ENCODE measurements at regions not wholly inside any gene's neighbourhood (a gene's known extent, or its start where the extent isn't known, plus 50 kb on each side); places are given as distances from the start of the nearest gene placed in this dataset.

GRCh38 chr2:133787651-133788050 lies 219.4 kb upstream of the NCKAP5 start:
- Histone ChIP-seq H3K36me3 (ENCODE audit: control insufficient read depth, insufficient read depth, low read length) (no peaks in the 10 kb centered on the region), H3K27me3 (ENCODE audit: control insufficient read depth, insufficient read depth, low read length, poor library complexity, severe bottlenecking) (peaks cover 17% of the 10 kb centered on the region), H3K9ac (ENCODE audit: extremely low read depth, low read length, poor library complexity, severe bottlenecking) (no peak overlapping the region), H3K9me3 (ENCODE audit: control insufficient read depth, low read length) (peaks cover 13% of the 10 kb centered on the region), H3K27ac (ENCODE audit: low read depth, low read length) (no peak overlapping the region), H3K4me3 (ENCODE audit: low read length) (no peak overlapping the region), H3K4me1 (ENCODE audit: control insufficient read depth, insufficient read depth, low read length) (peaks cover 5% of the 10 kb centered on the region)
- no peak for DNase-seq
- no peaks in the 10 kb centered on the region for H3K36me3 Mint-ChIP-seq (ENCODE audit: low read depth)
- peaks cover 23% of the 10 kb centered on the region for H3K9me3 Mint-ChIP-seq
- 80 to 97% methylated on average over 2 to 3 of the region's 3 CpGs for WGBS, 2 experiments (ENCODE audit: insufficient coverage in 1 of 2, insufficient read length in 1 of 2)
- H3K4me3 Mint-ChIP-seq, result no peak overlapping the region
- peaks cover 18% of the 10 kb centered on the region for H3K27me3 Mint-ChIP-seq (ENCODE audit: insufficient read depth)
- H3K27ac Mint-ChIP-seq, result no peak overlapping the region
- H3K4me1 Mint-ChIP-seq, result peaks cover 17% of the 10 kb centered on the region
- TF ChIP-seq CTCF (conservative IDR thresholded peaks at IDR 0.05), result no peak

GRCh38 chr2:133788386-133788785 lies 220.1 kb upstream of the NCKAP5 start:
- Histone ChIP-seq H3K27ac (ENCODE audit: low read depth, low read length) (no peak overlapping the region), H3K36me3 (ENCODE audit: control insufficient read depth, insufficient read depth, low read length) (no peaks in the 10 kb centered on the region), H3K27me3 (ENCODE audit: control insufficient read depth, insufficient read depth, low read length, poor library complexity, severe bottlenecking) (peaks cover 17% of the 10 kb centered on the region), H3K4me3 (ENCODE audit: low read length) (no peak overlapping the region), H3K4me1 (ENCODE audit: control insufficient read depth, insufficient read depth, low read length) (peaks cover 5% of the 10 kb centered on the region), H3K9ac (ENCODE audit: extremely low read depth, low read length, poor library complexity, severe bottlenecking) (no peak overlapping the region), H3K9me3 (ENCODE audit: control insufficient read depth, low read length) (peaks cover 15% of the 10 kb centered on the region)
- peaks cover 12% of the 10 kb centered on the region for H3K27me3 Mint-ChIP-seq (ENCODE audit: insufficient read depth)
- no peak for TF ChIP-seq CTCF (conservative IDR thresholded peaks at IDR 0.05)
- H3K9me3 Mint-ChIP-seq, result peaks cover 25% of the 10 kb centered on the region
- no peak for DNase-seq
- no peak overlapping the region for H3K27ac Mint-ChIP-seq
- 70% methylated on average over 1 of the region's 1 CpG; no CpG with 5 or more reads in 1 of the 2 experiments for WGBS, 2 experiments (ENCODE audit: insufficient coverage in 1 of 2, insufficient read length in 1 of 2)
- H3K36me3 Mint-ChIP-seq (ENCODE audit: low read depth), result no peaks in the 10 kb centered on the region
- peaks cover 17% of the 10 kb centered on the region for H3K4me1 Mint-ChIP-seq
- H3K4me3 Mint-ChIP-seq, result no peak overlapping the region

- no peak overlapping the region for H3K27ac Mint-ChIP-seq
These were observed 221.5 kb upstream of the NCKAP5 start for GRCh38 chr2:133789743-133790142.

More at GRCh38 chr2:133789743-133790142, 221.5 kb upstream of the NCKAP5 start:
- H3K9me3 ChIP-seq (ENCODE audit: control insufficient read depth, low read length), result peaks cover 28% of the 10 kb centered on the region
- Mint-ChIP-seq H3K9me3 (peaks cover 33% of the 10 kb centered on the region), H3K27me3 (ENCODE audit: insufficient read depth) (peaks cover 9% of the 10 kb centered on the region), H3K4me1 (peaks cover 17% of the 10 kb centered on the region), H3K36me3 (ENCODE audit: low read depth) (no peaks in the 10 kb centered on the region), H3K4me3 (no peak overlapping the region)
- H3K36me3 ChIP-seq (ENCODE audit: control insufficient read depth, insufficient read depth, low read length), result no peaks in the 10 kb centered on the region
- H3K9ac ChIP-seq (ENCODE audit: extremely low read depth, low read length, poor library complexity, severe bottlenecking), result no peak overlapping the region
- TF ChIP-seq CTCF (conservative IDR thresholded peaks at IDR 0.05), result no peak
- H3K4me1 ChIP-seq (ENCODE audit: control insufficient read depth, insufficient read depth, low read length), result peaks cover 5% of the 10 kb centered on the region
- DNase-seq, result peak; percentile 68
- WGBS, 2 experiments (ENCODE audit: insufficient coverage in 1 of 2, insufficient read length in 1 of 2), result 67 to 84% methylated on average over 3 to 4 of the region's 4 CpGs
- no peak overlapping the region for H3K4me3 ChIP-seq (ENCODE audit: low read length)
- no peak overlapping the region for H3K27ac ChIP-seq (ENCODE audit: low read depth, low read length)
- H3K27me3 ChIP-seq (ENCODE audit: control insufficient read depth, insufficient read depth, low read length, poor library complexity, severe bottlenecking), result peaks cover 17% of the 10 kb centered on the region
